HG03103 (cell line): ENCODE measurements at regions not wholly inside any gene's neighbourhood (a gene's known extent, or its start where the extent isn't known, plus 50 kb on each side); places are given as distances from the start of the nearest gene placed in this dataset.

ENCODE experiments used
- ATAC-seq: cut with Tn5 transposase; IDR thresholded peaks from one replicate; pipeline ENCODE4 v1.9.1; 2021; ENCODE audit warnings: low read depth; ENCODE audit not compliant: unreplicated experiment

- no peak for ATAC-seq
Observed at GRCh38 chrX:22392133-22392948, 119.6 kb downstream of the CBLL2 start.

- ATAC-seq: no peak
Observed at GRCh38 chrX:22395372-22395771, 122.7 kb downstream of the CBLL2 start.

- no peak for ATAC-seq
Observed at GRCh38 chrX:22396408-22396807, 123.7 kb downstream of the CBLL2 start.

GRCh38 chrX:22397566-22397965, 124.9 kb downstream of the CBLL2 start:
- ATAC-seq: no peak

- no peak for ATAC-seq
Observed at GRCh38 chrX:22399437-22400192, 126.9 kb downstream of the CBLL2 start.

- no peak for ATAC-seq
Observed at GRCh38 chrX:22404297-22404696, 131.6 kb downstream of the CBLL2 start.

- ATAC-seq: no peak
Observed at GRCh38 chrX:22406201-22406737, 133.6 kb downstream of the CBLL2 start.

GRCh38 chrX:22409418-22409817, 136.7 kb downstream of the CBLL2 start:
- no peak for ATAC-seq

- ATAC-seq: no peak
Observed at GRCh38 chrX:22424122-22424915, 151.6 kb downstream of the CBLL2 start.

- ATAC-seq: no peak
Observed at GRCh38 chrX:22424919-22425318, 152.2 kb downstream of the CBLL2 start.

GRCh38 chrX:22429704-22430103, 157.0 kb downstream of the CBLL2 start:
- no peak for ATAC-seq

GRCh38 chrX:22430701-22431100, 158.0 kb downstream of the CBLL2 start:
- no peak for ATAC-seq

- no peak for ATAC-seq
Observed at GRCh38 chrX:22433292-22434070, 160.8 kb downstream of the CBLL2 start.

- no peak for ATAC-seq
Observed at GRCh38 chrX:22445880-22446279, 173.2 kb downstream of the CBLL2 start.

- ATAC-seq: no peak
Observed at GRCh38 chrX:22462959-22463358, 190.2 kb downstream of the CBLL2 start.

GRCh38 chrX:22467571-22467970, 194.9 kb downstream of the CBLL2 start:
- ATAC-seq: no peak

GRCh38 chrX:22481436-22481835, 208.7 kb downstream of the CBLL2 start:
- ATAC-seq: no peak

GRCh38 chrX:22486296-22486695, 213.6 kb downstream of the CBLL2 start:
- no peak for ATAC-seq

- ATAC-seq: no peak
Observed at GRCh38 chrX:22516893-22517292, 244.2 kb downstream of the CBLL2 start.
